ENCODE measurements at regions not wholly inside any gene's neighbourhood (a gene's known extent, or its start where the extent isn't known, plus 50 kb on each side); places are given as distances from the start of the nearest gene placed in this dataset.

- H3K4me1 Mint-ChIP-seq = peaks cover 14% of the 10 kb centered on the region
- intact Hi-C loops (cut with DNase I, micrococcal nuclease) = no loop called here
- ChIA-PET CTCF (no interaction called here), POLR2A (no interaction called here)
- no peaks in the 10 kb centered on the region for H3K36me3 Mint-ChIP-seq (ENCODE audit: low read depth)
- no peaks in the 10 kb centered on the region for H3K9me3 Mint-ChIP-seq (ENCODE audit: low read depth)
- no peak overlapping the region for H3K27ac Mint-ChIP-seq
- no peak overlapping the region for H3K4me3 Mint-ChIP-seq
- no peak for DNase-seq
- no peak for ATAC-seq
- H3K27me3 Mint-ChIP-seq = no peaks in the 10 kb centered on the region
Observed at GRCh38 chr6:11434565-11435326, 102.8 kb upstream of the TMEM170B start.

GRCh38 chr6:11433860-11434259 is 103.7 kb upstream of the TMEM170B start:
- CTCF ChIA-PET = interaction anchor here (1.3 kb wide), 1 partner anchor 262 kb away, joined by 4 read pairs; no protein-coding TSS in a partner anchor
- Mint-ChIP-seq H3K27me3 (no peaks in the 10 kb centered on the region), H3K4me3 (no peak overlapping the region), H3K9me3 (ENCODE audit: low read depth) (no peaks in the 10 kb centered on the region), H3K36me3 (ENCODE audit: low read depth) (no peaks in the 10 kb centered on the region), H3K4me1 (peaks cover 21% of the 10 kb centered on the region), H3K27ac (no peak overlapping the region)
- intact Hi-C loops (cut with DNase I, micrococcal nuclease) = no loop called here
- POLR2A ChIA-PET = no interaction called here
- DNase-seq (no peak), ATAC-seq (no peak)

GRCh38 chr6:11432713-11433450 is 104.7 kb upstream of the TMEM170B start:
- peaks cover 29% of the 10 kb centered on the region for H3K4me1 Mint-ChIP-seq
- no peak overlapping the region for H3K27ac Mint-ChIP-seq
- H3K9me3 Mint-ChIP-seq (ENCODE audit: low read depth) = no peaks in the 10 kb centered on the region
- intact Hi-C loops (cut with DNase I, micrococcal nuclease) = no loop called here
- no peak for DNase-seq
- H3K36me3 Mint-ChIP-seq (ENCODE audit: low read depth) = no peaks in the 10 kb centered on the region
- peak; percentile 52 for ATAC-seq
- ChIA-PET CTCF (interaction anchor here (0.6 to 1.3 kb wide), 4 partner anchors 17 to 261 kb away, joined by 3 to 5 read pairs (median 4); no protein-coding TSS in a partner anchor), POLR2A (interaction anchor here (0.6 kb wide), 1 partner anchor 79 kb away, joined by 3 read pairs; no protein-coding TSS in a partner anchor)
- no peak overlapping the region for H3K4me3 Mint-ChIP-seq
- H3K27me3 Mint-ChIP-seq = no peaks in the 10 kb centered on the region

- Mint-ChIP-seq H3K27me3 (no peaks in the 10 kb centered on the region), H3K4me3 (no peak overlapping the region), H3K36me3 (ENCODE audit: low read depth) (no peaks in the 10 kb centered on the region), H3K9me3 (ENCODE audit: low read depth) (no peaks in the 10 kb centered on the region), H3K4me1 (peaks cover 29% of the 10 kb centered on the region), H3K27ac (no peak overlapping the region)
- ChIA-PET CTCF (interaction anchor here (0.6 to 1.0 kb wide), 2 partner anchors 11 to 107 kb away, joined by 3 read pairs; no protein-coding TSS in a partner anchor), POLR2A (no interaction called here)
- intact Hi-C loops (cut with DNase I, micrococcal nuclease) = no loop called here
- DNase-seq (no peak), ATAC-seq (no peak)
Observed at GRCh38 chr6:11432091-11432490, 105.5 kb upstream of the TMEM170B start.

- H3K4me3 Mint-ChIP-seq = no peak overlapping the region
- no peak for ATAC-seq
- no peak overlapping the region for H3K27ac Mint-ChIP-seq
- no peaks in the 10 kb centered on the region for H3K27me3 Mint-ChIP-seq
- DNase-seq = no peak
- intact Hi-C loops (cut with DNase I, micrococcal nuclease) = no loop called here
- no peaks in the 10 kb centered on the region for H3K36me3 Mint-ChIP-seq (ENCODE audit: low read depth)
- CTCF ChIA-PET = interaction anchor here (1.0 kb wide), 1 partner anchor 10 kb away, joined by 3 read pairs; no protein-coding TSS in a partner anchor
- peaks cover 29% of the 10 kb centered on the region for H3K4me1 Mint-ChIP-seq
- POLR2A ChIA-PET = no interaction called here
- no peaks in the 10 kb centered on the region for H3K9me3 Mint-ChIP-seq (ENCODE audit: low read depth)
Observed at GRCh38 chr6:11431455-11431937, 106.1 kb upstream of the TMEM170B start.

- no peak for ATAC-seq
- CTCF ChIA-PET = interaction anchor here (1.3 to 1.7 kb wide), 2 partner anchors 66 to 79 kb away, joined by 3 to 7 read pairs; no protein-coding TSS in a partner anchor
Observed at GRCh38 chr6:11430036-11430435, 107.5 kb upstream of the TMEM170B start.

GRCh38 chr6:11429577-11429976 is 108.0 kb upstream of the TMEM170B start:
- intact Hi-C loops (cut with DNase I, micrococcal nuclease) = no loop called here
- Mint-ChIP-seq H3K27ac (no peak overlapping the region), H3K27me3 (no peaks in the 10 kb centered on the region), H3K9me3 (ENCODE audit: low read depth) (no peaks in the 10 kb centered on the region), H3K4me1 (peaks cover 29% of the 10 kb centered on the region), H3K4me3 (no peak overlapping the region), H3K36me3 (ENCODE audit: low read depth) (no peaks in the 10 kb centered on the region)
- DNase-seq = no peak
- ATAC-seq = peak; percentile 28
- ChIA-PET CTCF (interaction anchor here (1.3 to 1.7 kb wide), 2 partner anchors 66 to 78 kb away, joined by 3 to 7 read pairs; no protein-coding TSS in a partner anchor), POLR2A (no interaction called here)

More at GRCh38 chr6:11430036-11430435, 107.5 kb upstream of the TMEM170B start:
- H3K36me3 Mint-ChIP-seq (ENCODE audit: low read depth) = no peaks in the 10 kb centered on the region
- no peaks in the 10 kb centered on the region for H3K9me3 Mint-ChIP-seq (ENCODE audit: low read depth)
- H3K4me3 Mint-ChIP-seq = no peak overlapping the region
- DNase-seq = no peak
- H3K27me3 Mint-ChIP-seq = no peaks in the 10 kb centered on the region
- H3K27ac Mint-ChIP-seq = no peak overlapping the region
- peaks cover 29% of the 10 kb centered on the region for H3K4me1 Mint-ChIP-seq
- intact Hi-C loops (cut with DNase I, micrococcal nuclease) = no loop called here
- POLR2A ChIA-PET = no interaction called here

- ChIA-PET CTCF (interaction anchor here (1.3 to 1.7 kb wide), 2 partner anchors 67 to 78 kb away, joined by 3 to 7 read pairs; no protein-coding TSS in a partner anchor), POLR2A (no interaction called here)
- Mint-ChIP-seq H3K36me3 (ENCODE audit: low read depth) (no peaks in the 10 kb centered on the region), H3K27ac (no peak overlapping the region), H3K27me3 (no peaks in the 10 kb centered on the region), H3K4me3 (no peak overlapping the region), H3K4me1 (peaks cover 33% of the 10 kb centered on the region), H3K9me3 (ENCODE audit: low read depth) (no peaks in the 10 kb centered on the region)
- ATAC-seq (no peak), DNase-seq (no peak)
- intact Hi-C loops (cut with DNase I, micrococcal nuclease) = no loop called here
Observed at GRCh38 chr6:11428895-11429294, 108.7 kb upstream of the TMEM170B start.

- POLR2A ChIA-PET = no interaction called here
- Mint-ChIP-seq H3K9me3 (ENCODE audit: low read depth) (no peaks in the 10 kb centered on the region), H3K27me3 (no peaks in the 10 kb centered on the region), H3K27ac (no peak overlapping the region), H3K36me3 (ENCODE audit: low read depth) (no peaks in the 10 kb centered on the region), H3K4me3 (no peak overlapping the region), H3K4me1 (peaks cover 36% of the 10 kb centered on the region)
- DNase-seq (no peak), ATAC-seq (no peak)
- intact Hi-C loops (cut with DNase I, micrococcal nuclease) = no loop called here
- CTCF ChIA-PET = interaction anchor here (0.7 to 1.7 kb wide), 3 partner anchors 68 to 254 kb away, joined by 3 to 7 read pairs (median 5); no protein-coding TSS in a partner anchor
Observed at GRCh38 chr6:11428371-11428770, 109.2 kb upstream of the TMEM170B start.

- ChIA-PET CTCF (interaction anchor here (0.7 kb wide), 1 partner anchor 253 kb away, joined by 5 read pairs; no protein-coding TSS in a partner anchor), POLR2A (no interaction called here)
- no peaks in the 10 kb centered on the region for H3K27me3 Mint-ChIP-seq
- no peaks in the 10 kb centered on the region for H3K9me3 Mint-ChIP-seq (ENCODE audit: low read depth)
- no peak overlapping the region for H3K27ac Mint-ChIP-seq
- DNase-seq (no peak), ATAC-seq (no peak)
- no peaks in the 10 kb centered on the region for H3K36me3 Mint-ChIP-seq (ENCODE audit: low read depth)
- H3K4me3 Mint-ChIP-seq = no peak overlapping the region
- H3K4me1 Mint-ChIP-seq = peaks cover 37% of the 10 kb centered on the region
- intact Hi-C loops (cut with DNase I, micrococcal nuclease) = no loop called here
Observed at GRCh38 chr6:11427723-11428245, 109.8 kb upstream of the TMEM170B start.

GRCh38 chr6:11427091-11427722 is 110.3 kb upstream of the TMEM170B start:
- DNase-seq = no peak

More at GRCh38 chr6:11427091-11427722, 110.3 kb upstream of the TMEM170B start:
- H3K4me1 Mint-ChIP-seq = peaks cover 38% of the 10 kb centered on the region
- H3K9me3 Mint-ChIP-seq (ENCODE audit: low read depth) = no peaks in the 10 kb centered on the region
- ChIA-PET CTCF (no interaction called here), POLR2A (no interaction called here)
- H3K36me3 Mint-ChIP-seq (ENCODE audit: low read depth) = no peaks in the 10 kb centered on the region
- H3K4me3 Mint-ChIP-seq = no peak overlapping the region
- no peak for ATAC-seq
- intact Hi-C loops (cut with DNase I, micrococcal nuclease) = no loop called here
- no peaks in the 10 kb centered on the region for H3K27me3 Mint-ChIP-seq
- no peak overlapping the region for H3K27ac Mint-ChIP-seq
